AG04449 (cell line): ENCODE measurements at regions not wholly inside any gene's neighbourhood (a gene's known extent, or its start where the extent isn't known, plus 50 kb on each side); places are given as distances from the start of the nearest gene placed in this dataset.

Source experiments
- CTCF ChIA-PET: fragments of 350-600 bp; formaldehyde crosslinking; extraction: SDS; loops from one replicate; lab custom pipeline; 2021; ENCODE audit warnings: antibody characterized with exemption; lab: Yijun Ruan, JAX
- POLR2A ChIA-PET: fragments of 400-600, 350-600 bp; formaldehyde crosslinking; extraction: SDS; loops from one replicate; lab custom pipeline; 2020; ENCODE audit warnings: antibody characterized with exemption, inconsistent platforms; lab: Yijun Ruan, JAX
- DNase-seq: peaks from one replicate; pipeline ENCODE4 v3.0.0-alpha.2; 2010; ENCODE audit warnings: low read depth, low spot score
- H3K4me3 ChIP-seq: 2 replicates; pipeline ENCODE4 v1.5.1; 2011; ENCODE audit warnings: low read depth, mild to moderate bottlenecking, control low read depth, low read length
- TF ChIP-seq, protein P1 (sequence below): IDR thresholded peaks from one replicate; pipeline ENCODE4 v1.5.1; 2011; ENCODE audit warnings: mild to moderate bottlenecking, moderate library complexity, low read length, control low read depth, inconsistent platforms; ENCODE audit not compliant: insufficient read depth; ENCODE audit errors: missing control alignments

DNA sequence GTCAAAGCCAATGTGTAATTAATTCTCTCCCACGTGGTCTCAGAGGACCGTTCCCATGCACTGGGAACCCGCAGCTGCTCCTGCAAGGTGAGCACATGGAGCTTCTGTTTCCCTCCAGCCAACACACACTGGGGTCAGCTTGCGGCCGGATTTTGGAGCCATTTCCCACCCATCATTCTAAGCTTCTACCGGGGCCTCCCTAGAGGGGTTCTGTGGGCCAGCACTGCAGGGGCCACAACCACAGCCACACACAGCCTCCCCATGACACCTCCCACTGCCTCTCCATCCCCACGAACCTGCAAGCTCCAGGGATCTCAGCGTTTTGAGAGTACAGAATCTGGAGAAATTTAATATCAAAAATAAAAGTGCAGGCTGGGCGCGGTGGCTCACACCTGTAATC is 120.7 kb upstream of the SOX1 start:
- ChIA-PET POLR2A (no interaction called here), CTCF (no interaction called here)
- DNase-seq = no peak
- no peak overlapping the region for H3K4me3 ChIP-seq
- TF ChIP-seq, protein P1, sequence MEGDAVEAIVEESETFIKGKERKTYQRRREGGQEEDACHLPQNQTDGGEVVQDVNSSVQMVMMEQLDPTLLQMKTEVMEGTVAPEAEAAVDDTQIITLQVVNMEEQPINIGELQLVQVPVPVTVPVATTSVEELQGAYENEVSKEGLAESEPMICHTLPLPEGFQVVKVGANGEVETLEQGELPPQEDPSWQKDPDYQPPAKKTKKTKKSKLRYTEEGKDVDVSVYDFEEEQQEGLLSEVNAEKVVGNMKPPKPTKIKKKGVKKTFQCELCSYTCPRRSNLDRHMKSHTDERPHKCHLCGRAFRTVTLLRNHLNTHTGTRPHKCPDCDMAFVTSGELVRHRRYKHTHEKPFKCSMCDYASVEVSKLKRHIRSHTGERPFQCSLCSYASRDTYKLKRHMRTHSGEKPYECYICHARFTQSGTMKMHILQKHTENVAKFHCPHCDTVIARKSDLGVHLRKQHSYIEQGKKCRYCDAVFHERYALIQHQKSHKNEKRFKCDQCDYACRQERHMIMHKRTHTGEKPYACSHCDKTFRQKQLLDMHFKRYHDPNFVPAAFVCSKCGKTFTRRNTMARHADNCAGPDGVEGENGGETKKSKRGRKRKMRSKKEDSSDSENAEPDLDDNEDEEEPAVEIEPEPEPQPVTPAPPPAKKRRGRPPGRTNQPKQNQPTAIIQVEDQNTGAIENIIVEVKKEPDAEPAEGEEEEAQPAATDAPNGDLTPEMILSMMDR = no peak

DNA sequence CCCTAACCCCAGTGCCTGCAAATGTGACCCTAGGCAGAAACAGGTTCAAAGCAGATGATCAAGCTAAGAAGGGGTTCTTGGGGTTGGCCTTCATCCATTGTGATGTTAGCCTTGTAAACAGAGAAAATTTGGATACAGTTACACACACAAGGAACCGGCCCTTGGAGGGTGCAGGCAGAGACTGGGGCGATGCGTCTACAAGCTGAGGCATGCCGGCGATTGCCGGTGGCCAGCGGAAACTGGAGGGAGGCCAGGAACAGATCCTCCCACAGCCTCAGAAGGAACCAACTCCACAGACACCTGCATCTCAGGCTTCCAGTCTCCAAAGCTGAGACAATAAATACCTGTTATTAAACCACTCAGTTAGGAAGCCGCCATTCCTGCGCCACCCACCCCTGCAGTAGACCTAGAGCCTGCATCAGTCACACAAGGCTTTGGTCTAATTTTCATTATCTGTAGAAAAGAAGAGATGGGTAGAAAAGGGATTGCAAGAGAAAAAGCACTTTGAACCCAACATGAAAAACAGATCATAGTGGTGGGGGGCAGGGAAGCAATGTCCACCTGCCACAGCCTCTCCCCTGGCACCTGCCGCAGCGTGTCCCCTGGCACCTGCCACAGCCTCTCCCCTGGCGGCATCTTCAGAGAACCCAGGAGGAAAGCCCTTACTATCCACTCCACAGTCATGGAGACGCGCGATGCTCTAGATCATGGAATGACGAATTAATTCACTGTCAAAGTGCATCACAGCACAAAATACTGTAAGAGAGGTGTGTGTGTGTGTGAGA is 119.7 kb upstream of the SOX1 start:
- TF ChIP-seq, protein P1 = no peak
- no peak for DNase-seq
- ChIA-PET CTCF (no interaction called here), POLR2A (no interaction called here)
- no peak overlapping the region for H3K4me3 ChIP-seq

DNA sequence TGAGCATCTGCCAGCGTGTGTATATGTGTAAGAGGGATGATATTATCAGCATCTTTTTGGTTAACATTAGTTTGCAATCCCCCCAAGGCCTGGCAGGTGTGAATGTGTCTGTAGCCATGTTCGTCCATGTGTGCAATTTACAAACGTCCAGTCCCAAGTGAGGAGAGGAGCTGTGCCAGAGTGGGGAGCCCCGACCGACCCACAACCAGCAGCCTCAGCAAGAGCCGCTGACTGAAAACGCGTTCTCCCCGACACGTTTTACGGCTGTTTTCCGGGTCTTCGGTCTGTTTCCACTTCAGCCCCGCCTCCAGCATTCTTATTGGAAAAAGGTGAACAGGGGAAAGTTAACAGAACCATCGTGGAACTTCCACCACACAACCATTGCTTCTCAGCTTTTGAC is 119.1 kb upstream of the SOX1 start:
- H3K4me3 ChIP-seq = no peak overlapping the region
- POLR2A ChIA-PET = no interaction called here
- DNase-seq = no peak
- CTCF ChIA-PET = no interaction called here
- TF ChIP-seq, protein P1 = no peak

DNA sequence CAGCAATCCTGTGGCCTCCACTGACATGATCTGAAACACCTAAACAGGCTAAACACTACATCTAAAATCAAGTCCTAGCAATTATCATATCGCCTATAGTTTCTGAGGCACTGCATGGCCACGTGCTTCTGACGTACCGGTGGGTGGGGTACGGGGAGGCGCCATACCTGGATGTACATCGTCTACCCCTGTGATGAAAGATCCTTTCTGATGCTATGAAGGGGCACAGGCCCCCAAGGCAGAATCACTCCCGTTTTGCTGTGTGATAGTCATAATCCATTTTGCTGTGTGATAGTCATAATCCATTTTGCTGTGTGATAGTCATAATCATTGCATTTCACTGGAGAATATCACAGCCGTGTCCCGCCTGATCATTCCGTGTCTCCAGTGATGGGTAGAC is 118.7 kb upstream of the SOX1 start:
- TF ChIP-seq, protein P1 = no peak
- no peak for DNase-seq
- CTCF ChIA-PET = no interaction called here
- POLR2A ChIA-PET = no interaction called here
- H3K4me3 ChIP-seq = no peak overlapping the region

DNA sequence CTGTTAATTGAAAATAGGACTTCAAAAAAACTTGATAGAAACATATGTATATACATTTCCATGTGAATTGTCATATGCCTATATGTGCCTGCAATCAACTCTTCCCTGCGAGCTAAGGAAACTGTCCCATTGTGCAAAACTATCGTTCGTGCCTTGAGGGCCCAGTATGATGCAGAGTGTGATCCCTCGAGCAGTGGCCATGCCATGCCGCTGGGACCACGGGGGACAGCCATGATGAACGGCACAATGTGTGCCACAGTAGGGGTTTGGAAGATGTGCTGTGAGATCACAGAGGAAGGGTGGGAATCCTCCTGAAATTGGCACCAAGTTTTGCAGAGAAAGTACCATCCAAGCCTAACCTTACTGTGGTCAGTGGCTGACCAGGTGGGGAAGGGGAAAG is 118.1 kb upstream of the SOX1 start:
- CTCF ChIA-PET = no interaction called here
- H3K4me3 ChIP-seq = no peak overlapping the region
- TF ChIP-seq, protein P1 = no peak
- no peak for DNase-seq
- POLR2A ChIA-PET = no interaction called here

DNA sequence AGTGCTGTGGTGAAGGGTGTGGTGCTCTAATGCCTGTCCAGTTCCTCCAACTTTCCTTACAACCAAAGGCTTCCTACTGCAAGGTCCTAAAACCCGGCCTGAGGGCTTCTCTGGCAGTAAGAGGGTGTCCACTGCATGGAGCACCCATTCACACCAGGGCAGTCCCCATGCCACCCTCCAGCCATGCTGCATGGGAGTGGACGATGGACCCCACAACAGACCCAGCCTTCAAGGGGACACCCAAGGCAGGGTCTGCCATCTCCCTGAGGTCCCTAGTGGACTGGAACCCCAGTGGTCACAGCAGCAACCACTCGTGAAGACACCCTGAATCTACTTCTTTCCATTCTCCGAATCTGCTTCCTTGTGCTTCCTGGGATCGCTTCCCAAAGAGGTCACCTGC is 117.6 kb upstream of the SOX1 start:
- TF ChIP-seq, protein P1 = no peak
- POLR2A ChIA-PET = no interaction called here
- no peak overlapping the region for H3K4me3 ChIP-seq
- CTCF ChIA-PET = no interaction called here
- DNase-seq = no peak
